Stomach (tissue), 8 donors: ENCODE measurements at regions not wholly inside any gene's neighbourhood (a gene's known extent, or its start where the extent isn't known, plus 50 kb on each side); places are given as distances from the start of the nearest gene placed in this dataset.

Source experiments
- DNase-seq, 2 donors: peaks; one replicate each; pipeline versions ENCODE4 v3.0.0 to v3.0.0-alpha.2; 2013 to 2019
- H3K27ac ChIP-seq, 5 donors: fragments of 200-600 bp in 4 of 5; sonication (generic) in 4 of 5; one replicate each; pipeline ENCODE4 v1.5.1; 2013 to 2019; ENCODE audit warnings: mild to moderate bottlenecking in 1 of 5, moderate library complexity in 1 of 5
- H3K27me3 ChIP-seq, 3 donors: fragments of 200-600 bp; sonication (generic); one replicate each; pipeline ENCODE4 v1.5.1; 2017 to 2019; ENCODE audit warnings: mixed run types in 1 of 3
- H3K36me3 ChIP-seq, 4 donors: fragments of 200-600 bp; sonication (generic); 1 replicate in 3 of 4; 2 replicates in 1 of 4; pipeline ENCODE4 v1.5.1; 2016 to 2019
- H3K4me1 ChIP-seq, 4 donors: fragments of 200-600 bp; sonication (generic); one replicate each; pipeline ENCODE4 v1.5.1; 2016 to 2019
- H3K4me3 ChIP-seq, 4 donors: fragments of 200-600 bp; sonication (generic) in 3 of 4; one replicate each; pipeline ENCODE4 v1.5.1; 2016 to 2019; ENCODE audit warnings: mild to moderate bottlenecking in 1 of 4
- H3K9me3 ChIP-seq, 4 donors: fragments of 200-600 bp; sonication (generic); one replicate each; pipeline ENCODE4 v1.5.1; 2016 to 2019
- CTCF ChIP-seq, 7 experiments: fragments of 450-650 bp in 4 of 7; fragments of 200-600 bp in 3 of 7; sonication (generic) in 3 of 7; IDR thresholded peaks; one replicate each; pipeline ENCODE4 v1.5.1; 2016 to 2019; ENCODE audit warnings: antibody characterized with exemption in 7 of 7, control low read depth in 2 of 7, mild to moderate bottlenecking in 1 of 7
- EP300 ChIP-seq: sonication (generic); formaldehyde crosslinking; IDR thresholded peaks from one replicate; pipeline ENCODE4 v1.6.1; 2017; ENCODE audit warnings: antibody characterized with exemption
- POLR2A ChIP-seq, 4 donors: fragments of 450-650 bp; IDR thresholded peaks; one replicate each; pipeline ENCODE4 v1.6.1; 2016; ENCODE audit warnings: antibody characterized with exemption in 4 of 4, control low read depth in 2 of 4, mild to moderate bottlenecking in 1 of 4, moderate library complexity in 1 of 4
- POLR2AphosphoS5 ChIP-seq, 3 donors: sonication (generic); formaldehyde crosslinking; IDR thresholded peaks; one replicate each; pipeline ENCODE4 v1.6.1; 2016; ENCODE audit warnings: antibody characterized with exemption in 3 of 3
- WGBS, 5 donors: extraction: QIAGEN DNeasy Blood & Tissue Kit in 3 of 5; methylation state at CpG; one replicate each; pipeline versions ENCODE4 v1.1.5 to v1.1.7; 2013 to 2018; 5-methylcytosine and 5-hydroxymethylcytosine counted together
- intact Hi-C: fragments of 100-400 bp; cut with DNase I; formaldehyde crosslinking; loops from one replicate; pipeline ENCODE4 v1.15.1; 2023; ENCODE audit warnings: low total_unique reads
- donor health status: healthy with polysubstance abuse.
- donor health status: Bipolar disorder and iron deficiency.
- donor health status: healthy.

- Histone ChIP-seq H3K27ac (no peak overlapping the region), H3K4me1 (no peaks in the 10 kb centered on the region), H3K36me3 (no peaks in the 10 kb centered on the region), H3K9me3 (peaks cover 0 to 4% (median 0%) of the 10 kb centered on the region in 4 donors), H3K4me3 (no peak overlapping the region), H3K27me3 (peaks cover 0 to 15% (median 4%) of the 10 kb centered on the region in 3 donors)
- DNase-seq, result no peak
- intact Hi-C loops, result no loop called here
- TF ChIP-seq EP300 (no peak), POLR2A (IDR thresholded peaks at IDR 0.05) (no peak), CTCF (IDR thresholded peaks at IDR 0.05) (no peak), POLR2AphosphoS5 (IDR thresholded peaks at IDR 0.05) (no peak)
- 66 to 82% (median 72%) methylated on average over 8 of the region's 8 CpGs for WGBS, 5 donors
These were observed 399.4 kb upstream of the HS6ST1 start for GRCh38 chr2:128717758-128718710.

- Histone ChIP-seq H3K9me3 (peaks cover 0 to 4% (median 0%) of the 10 kb centered on the region in 4 donors), H3K27ac (no peak overlapping the region), H3K4me1 (no peaks in the 10 kb centered on the region), H3K36me3 (no peaks in the 10 kb centered on the region), H3K4me3 (no peak overlapping the region), H3K27me3 (peaks cover 0 to 11% (median 0%) of the 10 kb centered on the region in 3 donors)
- intact Hi-C loops, result no loop called here
- DNase-seq, result no peak
- WGBS, 5 donors, result 67 to 75% (median 71%) methylated on average over 4 of the region's 4 CpGs
- no peak for TF ChIP-seq POLR2A (IDR thresholded peaks at IDR 0.05)
- TF ChIP-seq EP300, result no peak
- no peak for TF ChIP-seq POLR2AphosphoS5 (IDR thresholded peaks at IDR 0.05)
- TF ChIP-seq CTCF (IDR thresholded peaks at IDR 0.05), result no peak
These were observed 401.7 kb upstream of the HS6ST1 start for GRCh38 chr2:128720080-128721022.

GRCh38 chr2:128721096-128721495 lies 402.4 kb upstream of the HS6ST1 start:
- H3K4me3 ChIP-seq, result no peak overlapping the region
- TF ChIP-seq EP300, result no peak
- TF ChIP-seq POLR2AphosphoS5 (IDR thresholded peaks at IDR 0.05), result no peak
- TF ChIP-seq CTCF (IDR thresholded peaks at IDR 0.05), result no peak
- no peak for TF ChIP-seq POLR2A (IDR thresholded peaks at IDR 0.05)
- intact Hi-C loops, result no loop called here
- H3K27ac ChIP-seq, result no peak overlapping the region
- peaks cover 0 to 5% (median 0%) of the 10 kb centered on the region in 3 donors for H3K27me3 ChIP-seq
- WGBS, 5 donors, result 86 to 95% (median 93%) methylated on average over 2 of the region's 2 CpGs
- no peak for DNase-seq
- H3K4me1 ChIP-seq, result no peaks in the 10 kb centered on the region
- no peaks in the 10 kb centered on the region for H3K36me3 ChIP-seq
- H3K9me3 ChIP-seq, result peaks cover 0 to 4% (median 0%) of the 10 kb centered on the region in 4 donors

GRCh38 chr2:128722489-128722888 lies 403.8 kb upstream of the HS6ST1 start:
- WGBS, 5 donors, result 45 to 73% (median 67%) methylated on average over 1 of the region's 1 CpG
- no peak for DNase-seq
- TF ChIP-seq POLR2A (IDR thresholded peaks at IDR 0.05) (no peak), CTCF (IDR thresholded peaks at IDR 0.05) (no peak), EP300 (no peak), POLR2AphosphoS5 (IDR thresholded peaks at IDR 0.05) (no peak)
- H3K4me3 ChIP-seq, result no peak overlapping the region
- H3K36me3 ChIP-seq, result no peaks in the 10 kb centered on the region
- H3K27me3 ChIP-seq, result no peaks in the 10 kb centered on the region
- H3K4me1 ChIP-seq, result no peaks in the 10 kb centered on the region
- H3K9me3 ChIP-seq, result peaks cover 0 to 4% (median 0%) of the 10 kb centered on the region in 4 donors
- intact Hi-C loops, result no loop called here
- H3K27ac ChIP-seq, result no peak overlapping the region
